GM21786 (cell line): ENCODE measurements at regions not wholly inside any gene's neighbourhood (a gene's known extent, or its start where the extent isn't known, plus 50 kb on each side); places are given as distances from the start of the nearest gene placed in this dataset.
"Not testable (repeated sequence)": the region's sequence is repeated elsewhere in the genome, so short reads cannot be mapped to it uniquely, and the experiment has no call there.

ENCODE experiments used
- ATAC-seq: cut with Tn5 transposase; IDR thresholded peaks from one replicate; pipeline ENCODE4 v1.9.1; 2021; ENCODE audit not compliant: unreplicated experiment

DNA sequence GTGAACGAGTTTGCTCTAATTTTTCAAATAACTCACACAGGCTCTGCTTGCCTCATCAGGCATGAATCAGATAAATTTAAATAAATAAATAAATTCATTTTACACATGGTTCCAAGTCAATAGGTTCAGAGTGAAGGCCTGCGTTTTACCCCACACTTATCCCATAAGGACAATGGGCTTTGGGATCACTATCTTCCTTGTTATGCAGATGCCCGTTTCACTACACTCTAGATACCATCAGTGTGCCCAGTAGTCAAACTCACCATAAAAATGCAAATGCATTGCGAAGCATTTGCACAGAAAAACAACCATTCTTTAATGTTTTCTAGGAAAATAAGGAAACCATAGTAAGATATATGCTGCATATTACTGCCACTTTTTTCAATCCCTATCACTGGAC lies 155.9 kb upstream of the CCDC196 start:
- no peak for ATAC-seq

DNA sequence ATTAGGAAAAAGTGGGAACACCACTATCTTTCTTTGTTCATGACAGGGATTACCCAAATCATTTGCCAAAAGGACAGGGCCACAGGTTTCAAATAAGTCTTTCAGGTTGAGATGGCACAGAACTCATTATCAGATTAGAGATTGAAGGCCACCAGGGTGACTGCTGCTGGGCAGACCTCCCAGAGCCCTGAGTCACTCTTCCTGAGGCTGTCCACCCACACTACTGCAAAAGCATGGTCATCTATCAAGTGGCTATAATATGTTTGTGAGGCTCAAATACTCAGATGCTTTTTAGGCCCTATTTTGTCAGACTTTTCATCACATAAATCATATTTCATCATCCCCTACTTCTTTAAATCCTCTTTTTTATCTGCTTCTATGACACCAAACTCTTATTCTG lies 155.3 kb upstream of the CCDC196 start:
- no peak for ATAC-seq

DNA sequence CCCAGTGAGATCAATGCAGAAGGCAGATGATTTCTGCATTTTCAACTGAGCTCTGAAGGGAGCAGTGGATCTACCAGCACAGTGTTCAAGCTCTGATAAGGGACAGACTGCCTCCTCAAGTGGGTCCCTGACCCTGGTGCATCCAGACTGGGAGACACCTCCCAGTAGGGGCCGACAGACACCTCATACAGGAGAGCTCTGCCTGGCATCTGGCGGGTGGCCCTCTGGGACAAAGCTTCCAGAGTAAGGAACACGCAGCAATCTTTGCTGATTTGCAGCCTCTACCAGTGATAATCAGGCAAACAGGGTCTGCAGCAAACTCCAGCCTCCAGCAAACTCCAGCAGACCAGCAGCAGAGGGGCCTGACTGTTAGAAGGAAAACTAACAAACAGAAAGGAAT lies 152.9 kb upstream of the CCDC196 start:
- not testable (repeated sequence) for ATAC-seq

DNA sequence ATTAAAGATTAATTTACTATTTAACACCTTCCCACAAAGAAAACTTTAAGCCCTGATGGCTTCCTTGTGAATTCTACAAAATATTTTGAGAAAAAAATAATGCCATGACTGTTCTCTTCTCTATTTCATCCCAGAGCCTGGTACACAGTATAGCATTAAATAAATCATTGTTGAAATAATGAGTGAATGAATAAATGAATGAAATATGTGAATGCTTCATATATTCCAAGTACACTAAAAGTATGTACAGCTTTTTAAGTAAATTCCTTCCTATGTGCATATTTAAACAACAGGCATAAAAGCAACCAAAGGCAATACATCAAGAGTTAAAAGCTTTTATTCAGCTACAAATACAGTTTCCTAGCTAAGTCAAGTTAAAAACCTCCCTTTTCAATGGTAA lies 144.9 kb upstream of the CCDC196 start:
- no peak for ATAC-seq

DNA sequence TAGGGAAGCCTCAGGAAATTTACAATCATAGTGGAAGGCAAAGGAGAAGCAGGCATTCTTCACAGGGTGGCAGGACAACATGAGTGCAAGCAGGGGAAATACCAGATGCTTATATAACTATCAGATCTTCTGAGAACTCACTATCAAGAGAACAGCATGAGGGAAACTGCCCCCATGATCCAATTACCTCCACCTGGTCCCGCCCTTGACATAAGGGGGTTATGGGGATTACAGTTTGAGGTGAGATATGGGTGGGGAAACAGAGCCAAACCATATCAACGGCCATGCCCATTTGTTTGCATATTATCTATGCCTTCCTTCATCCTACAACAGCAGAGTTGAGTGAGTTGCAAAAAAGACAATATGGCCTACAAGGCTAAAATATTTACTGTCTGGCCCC lies 140.2 kb upstream of the CCDC196 start:
- no peak for ATAC-seq

DNA sequence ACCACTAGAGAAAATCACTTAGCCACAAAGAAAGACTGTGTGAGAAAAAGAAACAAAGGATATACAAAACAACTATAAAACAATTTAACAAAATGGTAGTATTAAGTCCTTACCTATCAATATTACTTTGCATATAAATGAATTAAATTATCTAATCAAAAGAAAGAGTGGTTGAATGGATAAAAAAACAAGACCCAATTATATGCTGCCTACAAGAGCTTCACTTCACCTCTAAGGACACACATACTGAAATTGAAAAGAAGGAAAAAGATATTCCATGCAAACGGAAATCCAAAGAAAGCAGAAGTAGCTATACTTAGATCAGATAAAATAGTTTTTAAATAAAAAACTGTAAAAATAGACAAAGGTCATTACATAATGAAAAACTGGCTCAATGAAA lies 134.9 kb upstream of the CCDC196 start:
- ATAC-seq: no peak

DNA sequence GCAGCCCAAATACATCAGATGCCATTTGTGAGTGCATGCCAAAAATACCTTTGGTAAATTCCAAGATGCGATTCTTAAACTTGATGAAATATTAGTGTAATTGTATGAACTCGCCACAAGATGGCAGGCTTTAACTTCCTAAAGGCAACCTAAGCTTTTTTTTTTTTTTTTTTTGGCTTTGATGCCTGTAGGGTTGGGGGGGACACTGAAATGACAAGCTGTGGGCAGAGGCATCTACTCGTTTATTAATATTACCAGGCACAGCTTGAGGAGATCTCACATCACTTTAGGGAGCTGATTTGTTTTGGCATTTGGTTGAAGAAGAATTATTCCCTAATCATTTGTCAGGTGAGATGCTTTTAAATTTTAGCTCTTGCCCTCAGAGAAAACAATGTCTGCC lies 126.7 kb upstream of the CCDC196 start:
- ATAC-seq: no peak

DNA sequence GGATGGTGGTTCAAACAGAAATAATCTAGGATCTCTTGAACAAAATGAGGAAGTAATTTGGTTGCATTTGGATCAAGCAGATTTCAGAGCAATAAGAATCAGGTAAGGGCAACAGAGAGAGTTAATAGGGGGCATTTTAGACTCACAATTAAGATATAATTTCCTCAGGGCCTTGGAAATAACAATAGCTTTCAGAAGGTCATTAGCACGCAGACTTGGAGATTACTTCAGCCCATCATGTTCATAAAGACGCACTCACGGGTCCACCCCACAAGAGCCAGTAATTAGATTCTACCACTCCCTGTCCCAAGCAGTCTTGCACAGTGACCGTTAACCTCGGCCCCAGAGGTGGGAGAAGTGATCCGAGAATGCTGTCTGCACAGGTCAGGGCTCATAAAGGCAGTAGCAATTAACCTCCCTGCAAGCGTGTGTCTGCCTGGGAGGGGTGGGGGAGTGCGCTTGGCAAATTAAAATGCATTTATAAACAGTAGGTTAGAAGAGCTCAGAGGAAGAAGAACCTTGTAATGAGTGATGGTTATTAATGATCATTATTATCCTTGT lies 125.7 kb upstream of the CCDC196 start:
- no peak for ATAC-seq

DNA sequence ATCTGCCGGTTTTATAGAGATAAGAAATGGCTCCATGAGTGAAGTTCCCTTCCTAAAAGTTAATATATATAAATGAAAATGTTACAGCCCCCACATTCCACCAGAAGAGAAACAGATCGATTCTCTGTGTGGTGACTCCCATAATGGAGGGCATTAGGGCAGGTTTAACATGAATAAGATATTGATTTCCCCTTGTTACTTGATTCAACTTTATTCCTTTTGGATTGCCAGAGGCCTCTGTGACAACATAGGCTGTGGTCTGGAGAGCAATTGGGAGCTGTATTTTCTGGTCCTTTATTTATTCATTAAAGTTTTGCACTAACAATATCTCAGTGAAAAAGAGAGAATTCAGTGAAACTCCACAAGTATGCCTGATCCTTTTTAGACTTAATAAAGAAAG lies 125.2 kb upstream of the CCDC196 start:
- no peak for ATAC-seq

DNA sequence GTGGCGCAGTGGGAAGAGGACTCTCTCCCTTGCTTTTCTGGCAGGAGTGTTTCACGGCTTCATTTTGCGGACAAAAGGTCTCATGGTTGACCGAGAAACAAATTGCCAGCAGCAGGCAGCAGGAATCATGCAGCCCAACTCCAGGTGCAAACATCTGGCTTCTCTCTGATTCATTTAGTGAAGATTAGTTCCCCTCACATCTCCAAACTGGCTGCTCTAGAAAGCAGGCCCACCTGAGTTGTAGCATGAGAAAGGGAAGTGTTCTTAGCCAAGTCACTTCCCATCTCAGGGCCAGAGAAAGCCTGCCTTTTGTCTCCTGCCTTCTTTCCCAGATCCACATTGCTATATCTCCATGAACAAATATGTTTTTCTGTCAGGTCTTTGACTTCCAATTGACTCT lies 120.8 kb upstream of the CCDC196 start:
- no peak for ATAC-seq

DNA sequence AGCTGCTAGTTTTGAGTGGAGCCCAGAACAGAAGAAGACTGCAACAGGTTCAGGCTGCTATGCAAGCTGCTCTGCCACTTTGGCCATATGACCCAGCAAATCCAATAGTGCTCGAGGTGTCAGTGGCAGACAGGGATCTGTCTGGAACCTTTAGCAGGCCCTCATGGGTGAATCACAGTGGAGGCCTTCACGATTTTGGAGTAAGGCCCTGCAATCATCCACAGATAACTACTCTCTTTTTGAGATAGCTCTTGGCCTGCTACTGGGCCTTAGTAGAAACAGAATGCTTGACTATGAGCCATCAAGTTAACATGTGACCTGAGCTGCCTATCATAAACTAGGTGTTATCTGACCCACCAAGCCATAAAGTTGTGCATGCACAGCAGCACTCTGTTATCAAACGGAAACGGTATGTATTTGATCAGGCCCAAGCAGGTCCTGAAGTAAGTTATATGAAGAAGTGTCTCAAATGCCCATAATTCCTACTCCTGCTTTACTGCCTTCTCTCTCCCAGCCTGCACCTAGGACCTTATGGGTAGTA lies 116.9 kb upstream of the CCDC196 start:
- ATAC-seq: no peak

DNA sequence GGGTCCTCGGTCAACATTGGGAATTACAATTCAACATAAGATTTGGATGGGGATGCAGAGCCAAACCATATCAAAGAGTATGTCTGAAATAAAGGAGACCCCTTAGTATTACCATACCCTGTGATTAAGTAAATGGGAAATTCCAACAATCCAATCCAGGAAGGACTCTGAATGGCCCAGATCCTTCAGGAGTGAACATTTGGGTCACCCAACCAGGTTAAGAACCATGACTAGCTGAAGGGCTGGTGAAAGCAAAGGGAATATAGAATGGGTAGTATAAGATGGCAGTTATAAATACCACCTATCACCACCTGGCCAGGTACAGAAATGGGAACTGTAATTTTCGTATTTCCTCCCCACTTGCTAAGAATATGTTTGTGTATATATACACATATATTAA lies 114.4 kb upstream of the CCDC196 start:
- no peak for ATAC-seq

DNA sequence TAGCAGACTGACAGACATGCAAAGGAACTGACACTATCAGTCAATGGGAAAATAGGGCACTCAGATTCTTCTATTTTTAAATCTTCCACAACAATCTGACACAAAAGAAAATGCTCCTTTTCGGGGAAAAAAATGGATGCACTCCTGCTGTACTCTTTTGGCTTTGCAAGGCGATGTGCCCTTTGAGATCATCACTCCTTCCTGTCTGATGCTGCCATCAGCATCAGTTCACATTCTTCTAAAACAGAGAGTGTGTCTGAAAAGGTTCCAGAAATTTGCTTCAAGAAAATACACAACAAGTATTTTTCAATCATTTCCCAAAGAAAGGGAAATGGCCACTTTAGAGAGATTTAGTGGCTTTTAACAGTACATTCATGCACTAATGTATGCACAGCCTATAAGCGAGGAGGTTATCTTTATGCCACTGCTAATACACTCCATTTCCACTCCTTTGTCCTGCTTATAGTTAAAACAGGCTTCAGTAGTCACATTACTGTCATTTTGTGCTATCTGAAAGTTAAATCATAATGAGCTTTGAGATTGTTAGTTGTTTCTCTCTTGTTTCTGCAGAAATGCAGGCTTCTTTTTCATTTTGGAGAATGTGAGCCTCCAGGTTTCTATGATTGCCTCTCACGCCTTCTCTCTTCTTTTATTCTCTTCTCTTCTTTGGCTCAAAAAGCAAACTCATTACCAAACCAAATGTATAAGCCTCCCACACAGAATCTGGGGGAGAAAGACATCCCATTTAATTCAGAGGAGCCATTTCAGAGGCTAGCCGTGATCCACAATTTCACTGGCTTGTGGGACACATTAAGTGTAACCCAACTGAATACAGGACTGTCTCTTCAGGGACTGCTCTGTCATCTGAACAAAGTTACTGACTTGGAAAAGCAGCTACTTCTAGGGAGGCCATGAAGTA lies 110.9 kb upstream of the CCDC196 start:
- no peak for ATAC-seq

DNA sequence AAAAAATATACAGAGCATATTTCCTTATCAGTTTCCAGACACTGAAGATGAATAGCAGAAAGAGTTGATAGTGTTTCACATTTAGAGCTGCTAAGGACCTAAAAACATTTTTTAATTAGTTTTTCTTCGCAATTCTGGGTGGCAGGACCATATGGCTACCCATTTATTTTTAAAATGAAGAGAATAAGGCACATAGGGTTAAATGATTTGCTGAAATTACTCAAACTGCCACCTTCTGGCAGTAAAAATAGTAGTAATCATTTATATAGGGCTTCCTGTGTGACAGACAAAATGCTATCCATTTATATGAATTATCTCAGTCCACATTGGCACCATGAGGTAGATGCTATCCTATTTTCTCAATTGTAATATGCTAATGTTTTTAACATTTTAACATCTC lies 108.6 kb upstream of the CCDC196 start:
- ATAC-seq: no peak

DNA sequence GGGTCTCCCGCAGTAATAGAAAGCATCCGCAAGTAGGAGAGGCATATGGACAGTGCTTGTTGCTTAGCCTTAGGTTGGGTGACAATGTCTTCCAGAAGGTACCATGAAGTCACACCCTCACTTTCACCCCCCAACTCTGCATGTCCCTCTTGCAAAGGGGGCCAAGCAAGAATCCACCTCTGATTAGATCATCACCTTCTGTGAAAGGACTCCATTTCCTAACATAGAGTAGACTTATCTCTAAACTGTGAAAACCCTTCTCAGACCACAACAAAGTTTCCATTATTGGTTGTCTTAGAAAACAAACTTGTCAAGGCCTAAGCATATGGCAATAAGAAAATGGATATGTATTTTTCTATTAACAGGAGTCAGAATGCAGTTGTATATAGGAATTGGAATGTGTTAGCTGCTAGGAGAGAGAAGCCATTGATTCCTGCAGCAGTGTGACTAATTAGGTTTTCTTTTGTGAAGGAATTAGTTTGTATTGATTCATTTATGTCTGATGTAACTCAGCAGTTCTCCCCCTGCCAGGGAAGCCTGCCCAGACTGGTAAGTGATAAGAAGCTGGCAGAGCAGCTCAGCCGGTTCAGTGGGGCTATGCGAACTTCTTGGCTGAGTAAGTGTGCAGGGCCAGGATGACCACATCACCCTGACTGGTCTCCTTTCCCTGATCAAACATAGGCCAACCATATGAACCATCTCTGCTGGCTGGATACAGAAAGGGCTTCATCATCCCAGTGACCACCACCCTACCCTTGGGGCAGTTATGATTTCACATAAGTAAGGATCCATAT lies 107.3 kb upstream of the CCDC196 start:
- no peak for ATAC-seq

DNA sequence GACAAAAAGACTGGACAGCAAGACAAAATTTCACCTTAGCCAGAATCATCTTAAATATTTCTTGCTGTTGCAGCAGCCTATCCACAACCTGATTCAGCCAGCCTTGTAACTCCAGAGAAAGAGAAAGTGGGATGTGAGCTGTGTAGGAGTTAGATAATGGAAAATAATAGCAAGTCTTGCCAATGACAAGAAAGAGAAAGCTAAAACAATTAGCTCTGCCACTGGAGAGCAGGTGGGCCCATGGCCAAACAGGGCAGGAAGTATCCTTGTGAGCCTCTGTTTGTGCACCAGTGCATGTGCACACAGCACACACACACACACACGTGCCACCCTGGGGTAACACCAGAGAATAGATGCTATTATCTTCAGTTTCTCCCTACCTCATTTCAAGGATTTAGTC lies 106.0 kb upstream of the CCDC196 start:
- ATAC-seq: no peak

DNA sequence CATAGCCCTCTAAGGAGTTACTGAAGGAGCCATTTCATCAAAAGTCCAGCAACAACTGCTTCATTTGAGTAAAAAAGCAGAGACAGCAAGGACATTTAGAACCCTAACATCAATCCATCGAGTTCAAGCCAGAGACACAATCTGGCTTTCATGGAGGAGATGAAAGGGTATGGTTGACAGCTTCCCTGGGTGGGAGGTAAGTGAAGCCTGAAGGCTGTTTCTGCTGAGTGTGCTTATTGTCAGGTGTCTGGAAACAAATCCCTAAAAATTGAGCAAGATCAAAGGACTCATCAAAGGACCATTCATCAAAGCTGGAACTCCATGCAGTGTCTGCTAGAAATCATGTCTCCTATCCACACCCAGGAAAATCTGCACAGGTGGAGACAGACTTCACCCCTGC lies 104.4 kb upstream of the CCDC196 start:
- no peak for ATAC-seq

DNA sequence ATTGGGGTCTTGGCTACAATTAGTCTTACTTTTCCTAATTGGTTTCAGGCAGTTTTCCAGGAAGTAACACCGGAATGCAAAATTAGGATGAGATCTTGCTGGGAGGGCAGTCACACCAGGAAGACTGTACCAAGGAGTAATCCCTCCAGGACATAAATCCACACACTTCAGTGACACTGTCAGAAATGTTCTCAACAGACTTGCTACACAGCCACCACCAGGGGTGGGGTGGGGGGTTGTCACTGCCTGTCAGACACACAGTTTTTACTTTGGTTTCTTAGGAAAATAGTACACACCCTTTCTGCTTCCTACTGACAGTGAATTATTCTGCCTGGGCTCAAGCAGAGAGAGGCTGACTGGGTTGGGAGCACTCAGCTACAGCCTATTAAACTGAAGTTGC lies 102.9 kb upstream of the CCDC196 start:
- ATAC-seq: no peak

DNA sequence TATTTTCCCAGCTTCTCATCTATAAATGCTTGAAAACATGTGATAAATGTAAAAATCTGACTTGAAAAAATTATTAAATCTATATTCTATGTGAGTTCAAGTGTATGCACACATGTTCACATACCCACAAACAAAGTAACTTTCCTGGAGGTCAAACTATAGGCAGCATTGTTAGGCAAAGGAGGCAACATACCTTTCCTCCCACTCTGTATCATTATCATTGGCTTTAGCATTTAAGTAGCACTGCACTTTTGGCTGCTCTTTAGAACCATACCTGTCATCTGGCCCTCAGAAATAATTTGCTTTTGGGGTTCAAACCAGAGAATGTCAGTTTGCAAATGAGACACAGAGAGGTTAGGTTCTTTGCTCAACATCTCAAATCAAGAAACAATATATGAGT lies 102.4 kb upstream of the CCDC196 start:
- ATAC-seq: no peak

DNA sequence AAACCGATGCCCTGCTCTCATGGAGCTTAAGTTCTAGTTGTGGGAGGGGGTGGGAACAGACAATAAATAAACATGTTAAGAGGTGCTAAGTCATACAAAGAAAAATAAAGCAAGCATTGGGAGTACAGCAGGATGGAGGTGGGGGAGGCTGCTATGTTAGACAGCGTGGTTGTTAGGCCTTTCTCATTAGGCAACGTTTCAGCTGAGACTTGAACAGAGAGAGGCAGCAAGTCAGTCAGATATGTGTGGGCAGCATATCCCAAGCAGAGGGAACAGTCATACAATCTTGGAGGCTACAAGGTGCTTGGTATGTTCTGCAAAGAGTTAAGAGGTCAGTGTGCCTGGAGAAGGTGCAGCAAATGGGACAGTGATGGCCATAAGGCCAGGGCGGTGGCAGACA lies 97.7 kb upstream of the CCDC196 start:
- ATAC-seq: no peak

DNA sequence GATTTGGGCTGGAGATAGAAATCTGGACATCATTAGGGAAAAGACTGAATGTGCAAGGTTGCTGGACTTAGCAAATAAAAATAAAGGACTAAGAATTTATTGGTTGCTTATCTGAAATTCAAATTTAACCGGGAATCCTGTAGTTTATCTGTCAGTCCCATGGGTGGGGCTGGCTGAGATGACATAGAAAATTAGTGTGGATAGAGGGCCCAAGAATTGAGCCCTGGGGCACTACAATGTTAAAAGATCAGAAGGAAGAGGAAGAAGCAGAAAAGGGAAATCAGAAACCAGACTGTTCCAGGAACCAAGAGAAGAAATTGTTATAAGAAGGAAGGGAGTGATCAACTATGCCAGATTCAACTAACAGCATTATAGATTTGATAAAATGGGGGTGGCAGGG lies 96.7 kb upstream of the CCDC196 start:
- ATAC-seq: no peak

DNA sequence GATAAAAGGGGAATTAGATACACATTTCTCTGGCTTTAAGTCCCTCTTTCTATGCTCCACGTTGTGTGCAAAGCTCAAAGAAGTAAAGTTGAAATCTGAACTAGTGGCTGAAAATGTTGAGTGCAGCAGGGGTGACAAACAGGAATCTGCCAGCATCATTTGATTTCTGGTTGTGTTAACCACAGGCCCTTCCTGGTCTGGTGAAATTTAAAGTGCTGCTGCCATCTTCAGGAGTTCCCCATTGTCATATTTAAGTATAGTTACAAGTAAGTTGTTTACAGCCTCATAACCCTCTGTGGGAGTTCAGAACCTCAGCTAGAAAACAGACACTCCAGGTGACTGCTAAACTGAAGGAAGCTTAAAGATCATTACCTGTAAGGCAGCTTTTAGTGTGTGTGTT lies 90.9 kb upstream of the CCDC196 start:
- ATAC-seq: no peak
